ENCODE measurements at regions not wholly inside any gene's neighbourhood (a gene's known extent, or its start where the extent isn't known, plus 50 kb on each side); places are given as distances from the start of the nearest gene placed in this dataset.
"Not testable (repeated sequence)": the region's sequence is repeated elsewhere in the genome, so short reads cannot be mapped to it uniquely, and the experiment has no call there.

- H3K27me3 Mint-ChIP-seq: no peaks in the 10 kb centered on the region
- CTCF ChIA-PET: no interaction called here
- Histone ChIP-seq H3K9me3 (no peaks in the 10 kb centered on the region), H3K4me1 (ENCODE audit: control insufficient read depth in 1 of 2, extremely low read depth in 1 of 2, insufficient read depth in 2 of 2, low read length in 2 of 2) (no peaks in the 10 kb centered on the region), H3K36me3 (ENCODE audit: control insufficient read depth in 2 of 2, extremely low read depth in 1 of 2, insufficient read depth in 1 of 2, low read length in 1 of 2) (no peaks in the 10 kb centered on the region), H3K27ac (ENCODE audit: low read length) (no peak overlapping the region), H3K27me3 (replicated peaks in 1 of 2; ENCODE audit: control insufficient read depth in 2 of 2, extremely low read depth in 1 of 2, insufficient read depth in 2 of 2, low read length in 1 of 2) (no peaks in the 10 kb centered on the region), H3K4me3 (ENCODE audit: control insufficient read depth in 1 of 2, extremely low read depth in 1 of 2, low read length in 1 of 2) (no peak overlapping the region)
- H3K4me1 Mint-ChIP-seq: no peaks in the 10 kb centered on the region
- no peaks in the 10 kb centered on the region for H3K36me3 Mint-ChIP-seq
- POLR2A ChIA-PET: no interaction called here
- no peak overlapping the region for H3K27ac Mint-ChIP-seq
- DNase-seq: no peak
- 73% methylated on average over 6 of the region's 6 CpGs for WGBS (ENCODE audit: insufficient coverage)
- no peak overlapping the region for H3K4me3 Mint-ChIP-seq
- no peak for ATAC-seq (replicated peaks in 1 of 4)
- peaks cover 10 to 30% (median 26%) of the 10 kb centered on the region in 3 donors for H3K9me3 Mint-ChIP-seq
Measured at GRCh38 chr12:60235261-60235660, 639.4 kb downstream of the SLC16A7 start.

DNA sequence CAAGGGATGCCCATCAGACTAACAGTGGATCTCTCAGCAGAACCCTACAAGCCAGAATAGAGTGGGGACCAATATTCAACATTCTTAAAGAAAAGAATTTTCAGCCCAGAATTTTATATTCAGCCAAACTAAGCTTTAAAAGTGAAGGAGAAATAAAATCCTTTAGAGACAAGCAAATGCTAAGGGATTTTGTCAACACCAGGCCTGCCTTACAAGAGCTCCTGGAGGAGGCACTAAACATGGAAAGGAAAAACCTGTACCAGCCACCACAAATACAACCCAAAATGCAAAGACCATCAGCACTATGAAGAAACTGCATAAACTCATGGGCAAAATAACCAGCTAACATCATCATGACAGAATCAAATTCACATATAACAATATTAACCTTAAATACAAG, 640.6 kb downstream of the SLC16A7 start:
- H3K36me3 ChIP-seq (ENCODE audit: control insufficient read depth in 2 of 2, extremely low read depth in 1 of 2, insufficient read depth in 1 of 2, low read length in 1 of 2); H3K9me3 ChIP-seq; CTCF ChIA-PET; H3K4me3 Mint-ChIP-seq; H3K4me3 ChIP-seq (ENCODE audit: control insufficient read depth in 1 of 2, extremely low read depth in 1 of 2, low read length in 1 of 2); H3K36me3 Mint-ChIP-seq; H3K27ac Mint-ChIP-seq; H3K4me1 Mint-ChIP-seq; H3K27me3 Mint-ChIP-seq; DNase-seq; H3K27me3 ChIP-seq (replicated peaks in 1 of 2; ENCODE audit: control insufficient read depth in 2 of 2, extremely low read depth in 1 of 2, insufficient read depth in 2 of 2, low read length in 1 of 2); H3K4me1 ChIP-seq (ENCODE audit: control insufficient read depth in 1 of 2, extremely low read depth in 1 of 2, insufficient read depth in 2 of 2, low read length in 2 of 2); H3K27ac ChIP-seq (ENCODE audit: low read length); POLR2A ChIA-PET; ATAC-seq (replicated peaks in 1 of 4): not testable (repeated sequence)
- H3K9me3 Mint-ChIP-seq: peaks cover 10 to 30% (median 22%) of the 10 kb centered on the region in 3 donors

DNA sequence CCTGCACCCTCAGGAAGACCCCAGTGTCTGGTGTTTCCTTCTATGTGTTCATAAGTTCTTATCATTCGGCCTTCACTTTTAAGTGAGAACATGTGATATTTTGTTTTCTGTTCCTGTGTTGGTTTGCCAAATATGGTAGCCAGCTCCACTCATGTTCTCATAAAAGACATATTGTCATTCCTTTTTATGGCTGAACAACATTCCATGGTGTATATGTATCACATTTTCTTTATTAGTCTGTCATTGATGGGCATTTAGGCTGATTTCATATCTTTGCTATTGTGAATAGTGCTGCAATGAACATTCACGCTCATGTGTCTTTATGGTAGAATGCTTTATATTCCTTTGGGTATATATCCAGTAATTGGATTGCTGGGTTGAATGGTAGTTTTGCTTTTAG, 645.1 kb downstream of the SLC16A7 start:
- Mint-ChIP-seq H3K36me3 (no peaks in the 10 kb centered on the region), H3K27me3 (no peaks in the 10 kb centered on the region), H3K27ac (no peak overlapping the region), H3K4me1 (no peaks in the 10 kb centered on the region), H3K4me3 (no peak overlapping the region), H3K9me3 (peaks cover 6 to 23% (median 18%) of the 10 kb centered on the region in 3 donors)
- ATAC-seq (replicated peaks in 1 of 4) (no peak), DNase-seq (no peak)
- Histone ChIP-seq H3K9me3 (no peaks in the 10 kb centered on the region), H3K27ac (ENCODE audit: low read length) (no peak overlapping the region), H3K4me3 (ENCODE audit: control insufficient read depth in 1 of 2, extremely low read depth in 1 of 2, low read length in 1 of 2) (no peak overlapping the region), H3K4me1 (ENCODE audit: control insufficient read depth in 1 of 2, extremely low read depth in 1 of 2, insufficient read depth in 2 of 2, low read length in 2 of 2) (no peaks in the 10 kb centered on the region), H3K36me3 (ENCODE audit: control insufficient read depth in 2 of 2, extremely low read depth in 1 of 2, insufficient read depth in 1 of 2, low read length in 1 of 2) (no peaks in the 10 kb centered on the region), H3K27me3 (replicated peaks in 1 of 2; ENCODE audit: control insufficient read depth in 2 of 2, extremely low read depth in 1 of 2, insufficient read depth in 2 of 2, low read length in 1 of 2) (no peaks in the 10 kb centered on the region)
- ChIA-PET CTCF (no interaction called here), POLR2A (no interaction called here)
- 83% methylated on average over 1 of the region's 2 CpGs for WGBS (ENCODE audit: insufficient coverage)

DNA sequence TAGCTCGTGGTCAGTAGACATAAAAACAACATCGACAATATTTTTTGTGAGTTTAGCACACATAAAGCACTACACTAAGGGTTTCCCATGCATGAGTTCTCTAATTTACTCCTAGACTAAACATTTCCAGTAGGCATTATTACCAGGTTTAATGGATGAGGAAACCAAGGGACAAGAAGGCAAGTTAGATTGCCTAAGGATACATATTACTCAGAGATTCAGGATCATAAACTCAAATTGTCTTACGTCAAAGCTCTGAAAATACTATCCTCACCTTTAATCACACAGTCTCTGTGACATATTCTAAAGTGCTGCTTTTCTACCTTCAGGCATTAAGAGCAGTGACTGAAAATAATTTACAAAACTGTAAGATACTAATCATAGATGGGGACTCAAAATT, 655.3 kb downstream of the SLC16A7 start:
- Mint-ChIP-seq H3K4me1 (no peaks in the 10 kb centered on the region), H3K27ac (no peak overlapping the region), H3K27me3 (no peaks in the 10 kb centered on the region), H3K9me3 (peaks cover 0 to 4% (median 3%) of the 10 kb centered on the region in 3 donors), H3K36me3 (no peaks in the 10 kb centered on the region), H3K4me3 (no peak overlapping the region)
- no peaks in the 10 kb centered on the region for H3K36me3 ChIP-seq (ENCODE audit: control insufficient read depth in 2 of 2, extremely low read depth in 1 of 2, insufficient read depth in 1 of 2, low read length in 1 of 2)
- H3K27ac ChIP-seq (ENCODE audit: low read length): no peak overlapping the region
- DNase-seq (no peak), ATAC-seq (replicated peaks in 1 of 4) (no peak)
- no peaks in the 10 kb centered on the region for H3K27me3 ChIP-seq (replicated peaks in 1 of 2; ENCODE audit: control insufficient read depth in 2 of 2, extremely low read depth in 1 of 2, insufficient read depth in 2 of 2, low read length in 1 of 2)
- ChIA-PET POLR2A (no interaction called here), CTCF (no interaction called here)
- no CpG with 5 or more reads among the region's 3 CpGs for WGBS (ENCODE audit: insufficient coverage)
- H3K9me3 ChIP-seq: no peaks in the 10 kb centered on the region
- H3K4me3 ChIP-seq (ENCODE audit: control insufficient read depth in 1 of 2, extremely low read depth in 1 of 2, low read length in 1 of 2): no peak overlapping the region
- H3K4me1 ChIP-seq (ENCODE audit: control insufficient read depth in 1 of 2, extremely low read depth in 1 of 2, insufficient read depth in 2 of 2, low read length in 2 of 2): no peaks in the 10 kb centered on the region

- no peaks in the 10 kb centered on the region for H3K27me3 ChIP-seq (replicated peaks in 1 of 2; ENCODE audit: control insufficient read depth in 2 of 2, extremely low read depth in 1 of 2, insufficient read depth in 2 of 2, low read length in 1 of 2)
- H3K36me3 Mint-ChIP-seq: no peaks in the 10 kb centered on the region
- H3K4me1 ChIP-seq (ENCODE audit: control insufficient read depth in 1 of 2, extremely low read depth in 1 of 2, insufficient read depth in 2 of 2, low read length in 2 of 2): no peaks in the 10 kb centered on the region
- no peak overlapping the region for H3K4me3 Mint-ChIP-seq
- ATAC-seq (replicated peaks in 1 of 4): no peak
- H3K27me3 Mint-ChIP-seq: no peaks in the 10 kb centered on the region
- no peak for DNase-seq
- POLR2A ChIA-PET: no interaction called here
- H3K4me1 Mint-ChIP-seq: no peaks in the 10 kb centered on the region
- WGBS (ENCODE audit: insufficient coverage): 20% methylated on average over 1 of the region's 7 CpGs
- no peaks in the 10 kb centered on the region for H3K9me3 ChIP-seq
- no peak overlapping the region for H3K27ac Mint-ChIP-seq
- H3K9me3 Mint-ChIP-seq: peaks cover 0 to 3% (median 0%) of the 10 kb centered on the region in 3 donors
- CTCF ChIA-PET: no interaction called here
- no peaks in the 10 kb centered on the region for H3K36me3 ChIP-seq (ENCODE audit: control insufficient read depth in 2 of 2, extremely low read depth in 1 of 2, insufficient read depth in 1 of 2, low read length in 1 of 2)
- H3K4me3 ChIP-seq (ENCODE audit: control insufficient read depth in 1 of 2, extremely low read depth in 1 of 2, low read length in 1 of 2): no peak overlapping the region
- no peak overlapping the region for H3K27ac ChIP-seq (ENCODE audit: low read length)
Measured at GRCh38 chr12:60252359-60253096, 656.7 kb downstream of the SLC16A7 start.

- H3K4me3 Mint-ChIP-seq: no peak overlapping the region
- H3K9me3 Mint-ChIP-seq: peaks cover 0 to 3% (median 0%) of the 10 kb centered on the region in 3 donors
- H3K4me1 Mint-ChIP-seq: no peaks in the 10 kb centered on the region
- CTCF ChIA-PET: no interaction called here
- DNase-seq: no peak
- no peaks in the 10 kb centered on the region for H3K9me3 ChIP-seq
- H3K36me3 Mint-ChIP-seq: no peaks in the 10 kb centered on the region
- no peaks in the 10 kb centered on the region for H3K27me3 Mint-ChIP-seq
- H3K4me1 ChIP-seq (ENCODE audit: control insufficient read depth in 1 of 2, extremely low read depth in 1 of 2, insufficient read depth in 2 of 2, low read length in 2 of 2): no peaks in the 10 kb centered on the region
- H3K27ac ChIP-seq (ENCODE audit: low read length): no peak overlapping the region
- no peak for ATAC-seq (replicated peaks in 1 of 4)
- no peak overlapping the region for H3K4me3 ChIP-seq (ENCODE audit: control insufficient read depth in 1 of 2, extremely low read depth in 1 of 2, low read length in 1 of 2)
- H3K27ac Mint-ChIP-seq: no peak overlapping the region
- H3K27me3 ChIP-seq (replicated peaks in 1 of 2; ENCODE audit: control insufficient read depth in 2 of 2, extremely low read depth in 1 of 2, insufficient read depth in 2 of 2, low read length in 1 of 2): no peaks in the 10 kb centered on the region
- no peaks in the 10 kb centered on the region for H3K36me3 ChIP-seq (ENCODE audit: control insufficient read depth in 2 of 2, extremely low read depth in 1 of 2, insufficient read depth in 1 of 2, low read length in 1 of 2)
- POLR2A ChIA-PET: no interaction called here
- WGBS (ENCODE audit: insufficient coverage): no CpG with 5 or more reads among the region's 1 CpG
Measured at GRCh38 chr12:60255044-60255443, 659.2 kb downstream of the SLC16A7 start.

DNA sequence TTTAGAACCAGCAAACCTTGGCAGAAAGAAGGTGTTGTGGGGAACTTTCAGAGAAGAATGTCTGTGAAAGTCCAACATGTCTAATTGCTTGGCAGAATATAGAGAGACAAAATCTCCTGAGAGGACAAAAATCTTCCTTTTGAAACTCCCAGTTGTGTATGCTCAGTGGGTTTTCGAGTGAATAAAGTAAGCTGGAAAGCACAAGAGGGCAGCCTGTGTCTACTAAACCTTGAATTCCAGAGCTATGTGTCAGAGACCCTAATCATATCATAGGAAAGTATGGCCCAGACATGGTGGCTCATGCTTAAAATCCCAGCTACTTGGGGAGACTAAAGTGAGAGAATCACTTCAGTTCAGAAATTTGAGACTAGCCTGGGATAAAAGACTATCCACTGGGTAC, 661.2 kb downstream of the SLC16A7 start:
- POLR2A ChIA-PET: no interaction called here
- ATAC-seq (replicated peaks in 1 of 4): no peak
- no peak for DNase-seq
- H3K9me3 ChIP-seq: no peaks in the 10 kb centered on the region
- CTCF ChIA-PET: no interaction called here
- Mint-ChIP-seq H3K9me3 (no peaks in the 10 kb centered on the region), H3K4me1 (no peaks in the 10 kb centered on the region), H3K27me3 (no peaks in the 10 kb centered on the region), H3K4me3 (no peak overlapping the region), H3K36me3 (no peaks in the 10 kb centered on the region), H3K27ac (no peak overlapping the region)
- no peaks in the 10 kb centered on the region for H3K27me3 ChIP-seq (replicated peaks in 1 of 2; ENCODE audit: control insufficient read depth in 2 of 2, extremely low read depth in 1 of 2, insufficient read depth in 2 of 2, low read length in 1 of 2)
- no peaks in the 10 kb centered on the region for H3K4me1 ChIP-seq (ENCODE audit: control insufficient read depth in 1 of 2, extremely low read depth in 1 of 2, insufficient read depth in 2 of 2, low read length in 2 of 2)
- no CpG with 5 or more reads among the region's 1 CpG for WGBS (ENCODE audit: insufficient coverage)
- no peaks in the 10 kb centered on the region for H3K36me3 ChIP-seq (ENCODE audit: control insufficient read depth in 2 of 2, extremely low read depth in 1 of 2, insufficient read depth in 1 of 2, low read length in 1 of 2)
- H3K4me3 ChIP-seq (ENCODE audit: control insufficient read depth in 1 of 2, extremely low read depth in 1 of 2, low read length in 1 of 2): no peak overlapping the region
- H3K27ac ChIP-seq (ENCODE audit: low read length): no peak overlapping the region

Data from T-cell (primary cell).